ENCODE measurements at regions not wholly inside any gene's neighbourhood (a gene's known extent, or its start where the extent isn't known, plus 50 kb on each side); places are given as distances from the start of the nearest gene placed in this dataset.

GRCh38 chr1:238660849-238661248 lies 725.5 kb upstream of the CHRM3 start:
- H3K36me3 ChIP-seq (ENCODE audit: control insufficient read depth, insufficient read depth, low read length), result no peaks in the 10 kb centered on the region
- H3K27me3 ChIP-seq (ENCODE audit: control insufficient read depth, insufficient read depth, low read length), result no peaks in the 10 kb centered on the region
- H3K4me3 ChIP-seq (ENCODE audit: low read depth, low read length), result no peak overlapping the region
- no peak for DNase-seq (ENCODE audit: low read depth)
- ChIA-PET CTCF (no interaction called here), POLR2A (no interaction called here)
- no peak for TF ChIP-seq CTCF (IDR thresholded peaks at IDR 0.05; ENCODE audit: insufficient read depth, low read depth, low read length)

- ChIA-PET POLR2A (no interaction called here), CTCF (no interaction called here)
- no peak for DNase-seq (ENCODE audit: low read depth)
- TF ChIP-seq CTCF (IDR thresholded peaks at IDR 0.05; ENCODE audit: insufficient read depth, low read depth, low read length), result no peak
- Histone ChIP-seq H3K36me3 (ENCODE audit: control insufficient read depth, insufficient read depth, low read length) (no peaks in the 10 kb centered on the region), H3K4me3 (ENCODE audit: low read depth, low read length) (no peak overlapping the region), H3K27me3 (ENCODE audit: control insufficient read depth, insufficient read depth, low read length) (no peaks in the 10 kb centered on the region)
Observed at GRCh38 chr1:238658763-238659162, 727.6 kb upstream of the CHRM3 start.

DNA sequence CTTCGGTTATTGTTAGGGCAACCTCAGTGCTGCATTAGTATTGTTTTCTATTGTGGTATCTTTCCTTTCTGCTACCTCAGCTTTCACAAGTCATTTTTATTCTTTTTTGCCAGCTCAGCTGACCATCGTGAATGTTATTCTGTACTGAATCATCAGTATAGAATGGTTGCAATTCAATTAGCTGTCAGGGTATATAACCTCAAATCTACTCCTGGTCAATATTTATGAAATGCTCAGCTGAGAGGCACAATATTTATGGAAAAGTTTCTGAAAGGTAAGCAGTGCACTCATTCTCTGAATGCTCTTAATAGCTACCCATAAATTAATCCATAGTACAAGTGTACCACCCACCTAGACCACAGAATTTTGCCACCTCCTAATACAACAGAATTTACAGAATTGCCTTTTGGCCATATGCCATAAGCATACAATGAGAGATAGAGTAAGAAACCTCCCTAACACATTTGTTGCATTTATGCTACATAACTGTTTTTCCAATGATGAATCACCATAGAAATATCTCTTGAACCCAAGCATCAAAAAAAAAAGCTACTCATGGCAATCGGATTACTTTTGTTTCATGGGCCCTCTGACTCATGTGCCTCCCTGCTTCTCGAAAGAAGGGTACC lies 732.6 kb upstream of the CHRM3 start:
- Histone ChIP-seq H3K36me3 (ENCODE audit: control insufficient read depth, insufficient read depth, low read length) (no peaks in the 10 kb centered on the region), H3K27me3 (ENCODE audit: control insufficient read depth, insufficient read depth, low read length) (no peaks in the 10 kb centered on the region), H3K4me3 (ENCODE audit: low read depth, low read length) (no peak overlapping the region)
- ChIA-PET CTCF (no interaction called here), POLR2A (no interaction called here)
- DNase-seq (ENCODE audit: low read depth), result no peak
- TF ChIP-seq CTCF (IDR thresholded peaks at IDR 0.05; ENCODE audit: insufficient read depth, low read depth, low read length), result no peak

- H3K4me3 ChIP-seq (ENCODE audit: low read depth, low read length), result no peak overlapping the region
- no peak for TF ChIP-seq CTCF (IDR thresholded peaks at IDR 0.05; ENCODE audit: insufficient read depth, low read depth, low read length)
- ChIA-PET POLR2A (no interaction called here), CTCF (no interaction called here)
- no peaks in the 10 kb centered on the region for H3K36me3 ChIP-seq (ENCODE audit: control insufficient read depth, insufficient read depth, low read length)
- no peaks in the 10 kb centered on the region for H3K27me3 ChIP-seq (ENCODE audit: control insufficient read depth, insufficient read depth, low read length)
- DNase-seq (ENCODE audit: low read depth), result no peak
Observed at GRCh38 chr1:238652346-238652968, 733.9 kb upstream of the CHRM3 start.

DNA sequence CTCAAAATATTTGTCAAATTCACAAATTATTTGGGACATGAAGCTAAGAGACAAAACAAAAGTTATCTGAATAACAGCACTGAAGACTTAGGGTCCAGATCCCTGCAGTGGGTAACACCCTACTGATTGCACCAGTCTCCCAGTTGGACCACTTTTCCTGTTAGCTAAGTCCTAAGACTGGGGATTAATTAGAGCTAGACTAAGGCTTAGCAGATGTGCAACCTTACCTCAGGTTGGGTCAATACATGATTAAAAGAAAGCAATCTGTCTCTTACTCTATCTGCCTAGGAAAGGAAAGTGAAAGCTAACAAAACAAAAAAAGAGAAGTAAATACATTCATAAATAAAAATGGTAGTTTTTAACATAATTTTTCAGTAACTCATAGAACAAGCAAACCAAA lies 737.2 kb upstream of the CHRM3 start:
- TF ChIP-seq CTCF (IDR thresholded peaks at IDR 0.05; ENCODE audit: insufficient read depth, low read depth, low read length), result no peak
- DNase-seq (ENCODE audit: low read depth), result no peak
- no peaks in the 10 kb centered on the region for H3K36me3 ChIP-seq (ENCODE audit: control insufficient read depth, insufficient read depth, low read length)
- CTCF ChIA-PET, result no interaction called here
- H3K4me3 ChIP-seq (ENCODE audit: low read depth, low read length), result no peak overlapping the region
- POLR2A ChIA-PET, result no interaction called here
- no peaks in the 10 kb centered on the region for H3K27me3 ChIP-seq (ENCODE audit: control insufficient read depth, insufficient read depth, low read length)

Data from BJ (cell line).